ENCODE measurements at regions not wholly inside any gene's neighbourhood (a gene's known extent, or its start where the extent isn't known, plus 50 kb on each side); places are given as distances from the start of the nearest gene placed in this dataset.
"Not testable (repeated sequence)": the region's sequence is repeated elsewhere in the genome, so short reads cannot be mapped to it uniquely, and the experiment has no call there.

DNA sequence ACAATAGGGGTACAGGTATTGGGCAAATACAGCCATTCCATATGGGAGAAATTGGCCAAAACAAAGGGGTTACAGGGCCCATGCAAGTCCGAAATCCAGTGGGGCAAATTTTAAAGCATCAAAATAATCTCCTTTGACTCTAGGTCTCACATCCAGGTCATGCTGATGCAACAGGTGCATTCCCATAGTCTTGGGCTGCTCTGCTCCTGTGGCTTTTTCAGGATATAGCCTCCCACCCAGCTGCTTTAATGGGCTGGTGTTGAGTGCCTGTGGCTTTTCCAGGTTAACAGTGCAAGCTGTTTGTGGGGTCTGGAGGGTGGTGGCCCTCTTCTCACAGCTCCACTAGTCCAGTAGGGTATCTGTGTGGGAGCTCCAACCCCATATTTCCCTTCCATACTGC lies 607.1 kb downstream of the MEI4 start:
- no peaks in the 10 kb centered on the region for H3K36me3 Mint-ChIP-seq (ENCODE audit: low read depth)
- DNase-seq (ENCODE audit: low spot score), result no peak
- no peaks in the 10 kb centered on the region for H3K4me1 Mint-ChIP-seq (ENCODE audit: low read depth)
- H3K27me3 Mint-ChIP-seq (ENCODE audit: insufficient read depth), result no peaks in the 10 kb centered on the region
- peaks cover 8% of the 10 kb centered on the region for H3K9me3 Mint-ChIP-seq
- intact Hi-C loops (cut with micrococcal nuclease), result no loop called here
- no peak overlapping the region for H3K27ac Mint-ChIP-seq
- H3K4me3 Mint-ChIP-seq, result no peak overlapping the region

DNA sequence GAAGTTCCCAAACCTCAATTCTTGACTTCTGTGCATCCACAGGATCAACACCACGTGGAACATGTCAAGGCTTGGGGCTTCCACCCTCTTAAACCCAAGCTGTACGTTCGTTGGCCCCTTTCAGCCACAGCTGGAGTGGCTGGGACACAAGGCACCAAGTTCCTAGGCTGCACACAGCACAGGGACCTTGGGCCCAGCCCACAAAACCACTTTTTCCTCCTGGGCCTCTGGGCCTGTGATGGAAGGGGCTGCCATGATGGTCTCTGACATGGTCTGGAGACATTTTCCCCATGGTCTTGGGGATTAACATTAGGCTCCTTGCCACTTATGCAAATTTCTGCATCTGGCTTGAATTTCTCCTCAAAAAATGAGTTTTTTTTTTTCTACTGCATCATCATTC lies 606.9 kb upstream of the IRAK1BP1 start:
- H3K9me3 Mint-ChIP-seq; H3K27me3 Mint-ChIP-seq (ENCODE audit: insufficient read depth); H3K27ac Mint-ChIP-seq; H3K4me3 Mint-ChIP-seq; H3K36me3 Mint-ChIP-seq (ENCODE audit: low read depth); H3K4me1 Mint-ChIP-seq (ENCODE audit: low read depth); intact Hi-C loops (cut with micrococcal nuclease); DNase-seq (ENCODE audit: low spot score): not testable (repeated sequence)

DNA sequence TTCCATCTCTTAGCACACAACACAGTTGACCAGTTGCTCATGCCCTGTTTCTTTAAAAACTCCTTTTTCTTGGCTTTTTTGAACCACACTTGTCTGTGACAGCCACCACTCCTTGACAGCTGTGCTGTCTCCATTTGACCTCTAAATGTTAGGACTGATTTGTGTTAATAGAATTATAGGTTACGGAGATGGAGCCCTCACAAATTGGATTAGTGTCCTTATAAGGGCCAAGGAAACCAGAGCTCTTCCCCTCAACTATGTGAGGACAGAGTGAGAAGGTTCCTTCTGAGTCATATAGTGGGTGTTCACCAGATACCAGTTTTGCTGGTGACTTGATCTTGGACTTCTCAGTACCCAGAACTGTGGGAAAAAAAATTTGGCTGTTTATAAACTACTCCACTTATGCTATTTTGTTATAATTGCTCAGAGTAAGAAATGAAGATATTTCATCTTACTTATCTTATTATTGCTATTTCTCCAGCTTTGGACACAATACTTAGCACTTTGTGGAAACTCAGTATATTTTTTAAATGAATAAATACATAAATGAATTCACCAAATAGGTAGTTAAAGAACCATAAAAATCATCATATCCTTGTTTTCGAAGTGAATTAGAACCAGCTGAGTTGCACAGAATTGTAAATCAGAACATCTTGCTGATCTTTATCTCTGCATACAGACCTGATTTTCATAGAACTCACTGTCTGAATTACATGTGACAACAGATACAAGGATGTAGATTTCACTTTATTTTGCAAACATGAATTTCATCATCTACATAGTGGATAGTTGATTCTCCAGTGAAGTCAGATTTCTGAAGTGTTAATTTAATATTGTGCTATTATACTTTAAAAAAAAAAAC lies 598.5 kb upstream of the IRAK1BP1 start:
- intact Hi-C loops (cut with micrococcal nuclease), result no loop called here
- no peak overlapping the region for H3K27ac Mint-ChIP-seq
- no peaks in the 10 kb centered on the region for H3K4me1 Mint-ChIP-seq (ENCODE audit: low read depth)
- no peaks in the 10 kb centered on the region for H3K9me3 Mint-ChIP-seq
- no peaks in the 10 kb centered on the region for H3K36me3 Mint-ChIP-seq (ENCODE audit: low read depth)
- no peaks in the 10 kb centered on the region for H3K27me3 Mint-ChIP-seq (ENCODE audit: insufficient read depth)
- H3K4me3 Mint-ChIP-seq, result no peak overlapping the region
- DNase-seq (ENCODE audit: low spot score), result no peak

DNA sequence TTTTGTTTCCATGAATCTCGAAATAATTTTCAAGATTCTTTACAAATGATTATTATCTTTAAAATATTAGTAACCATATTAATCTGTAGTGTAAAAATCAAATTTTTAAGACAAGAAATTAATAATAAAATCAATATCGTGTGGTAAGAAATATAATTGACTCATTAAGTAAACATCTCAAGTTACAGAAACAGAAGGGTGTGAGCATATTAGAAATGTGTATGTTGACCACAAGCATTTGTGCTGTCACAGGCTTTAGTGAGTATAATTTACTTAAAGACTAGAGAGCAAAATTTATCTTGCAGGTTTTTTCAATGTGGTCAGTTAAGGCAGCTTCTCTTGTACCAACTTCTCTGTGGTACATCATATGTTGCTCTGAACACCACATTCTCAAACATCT lies 566.5 kb upstream of the IRAK1BP1 start:
- H3K27ac Mint-ChIP-seq, result no peak overlapping the region
- H3K27me3 Mint-ChIP-seq (ENCODE audit: insufficient read depth), result no peaks in the 10 kb centered on the region
- DNase-seq (ENCODE audit: low spot score), result no peak
- H3K4me1 Mint-ChIP-seq (ENCODE audit: low read depth), result no peaks in the 10 kb centered on the region
- H3K36me3 Mint-ChIP-seq (ENCODE audit: low read depth), result no peaks in the 10 kb centered on the region
- intact Hi-C loops (cut with micrococcal nuclease), result no loop called here
- H3K4me3 Mint-ChIP-seq, result no peak overlapping the region
- H3K9me3 Mint-ChIP-seq, result peaks cover 3% of the 10 kb centered on the region

DNA sequence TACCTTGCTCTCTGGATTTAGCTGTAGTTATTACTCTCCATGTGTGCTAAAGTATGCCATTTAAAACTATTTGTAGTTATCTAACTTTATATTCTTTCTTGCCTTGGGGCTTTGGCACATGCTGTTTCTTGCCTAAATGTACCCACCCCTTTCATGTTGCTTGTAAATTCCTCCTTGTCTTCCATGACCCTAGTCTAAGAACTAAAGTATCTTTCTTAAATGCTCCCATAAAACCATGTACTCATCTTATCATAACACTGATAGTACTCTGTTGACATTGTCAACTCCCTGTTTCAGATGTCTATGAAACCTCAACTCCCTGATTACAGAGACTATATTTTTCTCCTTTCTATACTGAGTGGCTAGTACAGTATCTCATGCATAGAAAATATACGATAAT lies 564.9 kb upstream of the IRAK1BP1 start:
- Mint-ChIP-seq H3K27ac (no peak overlapping the region), H3K27me3 (ENCODE audit: insufficient read depth) (no peaks in the 10 kb centered on the region), H3K4me1 (ENCODE audit: low read depth) (no peaks in the 10 kb centered on the region), H3K9me3 (peaks cover 3% of the 10 kb centered on the region), H3K4me3 (no peak overlapping the region), H3K36me3 (ENCODE audit: low read depth) (no peaks in the 10 kb centered on the region)
- no peak for DNase-seq (ENCODE audit: low spot score)
- intact Hi-C loops (cut with micrococcal nuclease), result no loop called here

DNA sequence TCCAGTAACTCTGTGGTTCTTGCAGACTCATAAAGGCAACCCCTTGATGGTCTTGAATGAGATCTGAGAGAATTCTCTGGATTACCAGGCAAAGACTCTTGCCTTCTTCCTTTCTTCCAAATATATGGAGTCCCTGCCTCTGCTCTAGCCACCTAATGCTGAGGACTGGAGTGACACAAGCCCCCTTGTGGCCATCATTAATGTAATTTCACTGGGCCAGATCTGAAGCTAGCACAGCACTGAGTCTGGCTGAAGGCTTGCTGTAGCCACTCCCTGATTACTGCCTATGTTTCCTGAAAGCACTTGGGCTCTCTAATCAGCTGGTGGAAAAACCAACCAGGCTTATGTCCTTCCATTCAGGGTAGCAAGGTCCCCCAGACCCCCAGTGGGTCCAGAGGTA lies 559.3 kb upstream of the IRAK1BP1 start:
- no peaks in the 10 kb centered on the region for H3K27me3 Mint-ChIP-seq (ENCODE audit: insufficient read depth)
- no peaks in the 10 kb centered on the region for H3K4me1 Mint-ChIP-seq (ENCODE audit: low read depth)
- no peaks in the 10 kb centered on the region for H3K36me3 Mint-ChIP-seq (ENCODE audit: low read depth)
- DNase-seq (ENCODE audit: low spot score), result no peak
- intact Hi-C loops (cut with micrococcal nuclease), result no loop called here
- H3K4me3 Mint-ChIP-seq, result no peak overlapping the region
- H3K27ac Mint-ChIP-seq, result no peak overlapping the region
- no peaks in the 10 kb centered on the region for H3K9me3 Mint-ChIP-seq

DNA sequence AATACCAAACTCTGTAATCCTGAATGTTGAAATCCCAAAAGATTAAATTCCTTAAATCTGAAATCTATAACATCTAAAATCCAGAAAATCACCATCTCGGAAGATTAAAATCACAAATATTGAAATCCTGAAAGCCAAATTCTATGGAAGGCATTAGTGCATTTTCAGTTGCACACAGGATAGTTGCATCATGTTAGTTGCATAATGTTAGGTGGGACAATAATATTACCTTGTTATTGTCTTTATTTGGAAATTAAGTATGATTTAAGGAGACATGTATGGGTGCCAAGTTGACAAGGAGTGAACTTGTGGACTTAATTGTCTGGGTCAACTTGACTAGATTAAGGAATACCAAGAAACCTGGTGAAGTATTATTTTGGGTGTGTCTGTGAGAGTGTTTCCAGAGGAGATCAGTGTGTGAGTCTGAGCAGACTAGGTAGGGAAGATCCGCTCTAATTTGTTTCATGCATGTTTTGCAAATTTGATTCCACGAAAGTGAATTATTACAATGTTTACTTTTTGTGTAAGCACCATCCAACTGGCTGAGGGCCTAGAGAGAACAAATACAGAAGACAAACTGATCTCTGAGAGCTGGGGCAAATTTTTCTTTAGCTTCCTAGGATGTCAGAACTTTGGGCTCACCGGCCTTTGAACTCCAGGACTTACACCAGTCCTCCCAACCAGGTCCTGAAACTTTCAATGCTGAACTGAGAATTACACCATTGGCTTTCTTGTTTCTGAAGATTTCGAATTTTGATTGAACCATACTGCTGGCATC lies 545.1 kb upstream of the IRAK1BP1 start:
- Mint-ChIP-seq H3K27ac (no peak overlapping the region), H3K27me3 (ENCODE audit: insufficient read depth) (no peaks in the 10 kb centered on the region), H3K36me3 (ENCODE audit: low read depth) (no peaks in the 10 kb centered on the region), H3K9me3 (peaks cover 4% of the 10 kb centered on the region), H3K4me1 (ENCODE audit: low read depth) (no peaks in the 10 kb centered on the region), H3K4me3 (no peak overlapping the region)
- DNase-seq (ENCODE audit: low spot score), result no peak
- intact Hi-C loops (cut with micrococcal nuclease), result no loop called here

DNA sequence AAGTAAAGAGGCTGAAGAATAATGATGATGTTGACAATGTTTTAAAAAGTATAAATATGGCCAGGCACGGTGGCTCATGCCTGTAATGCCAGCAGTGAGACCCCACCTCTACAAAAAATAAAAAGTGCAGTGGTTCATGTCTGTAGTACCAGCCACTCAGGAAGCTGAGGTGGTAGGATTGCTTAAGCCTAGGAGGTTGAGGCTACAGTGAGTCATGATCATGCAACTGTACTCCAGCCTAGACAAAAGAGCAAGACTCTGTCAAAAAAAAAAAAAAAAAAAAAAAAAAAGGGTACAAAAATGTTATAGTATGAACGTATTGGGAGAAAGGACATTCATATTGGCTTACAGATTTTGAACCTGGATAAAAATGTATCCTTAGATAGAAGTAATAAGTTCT lies 543.1 kb upstream of the IRAK1BP1 start:
- DNase-seq (ENCODE audit: low spot score), result no peak
- H3K9me3 Mint-ChIP-seq, result peaks cover 4% of the 10 kb centered on the region
- H3K36me3 Mint-ChIP-seq (ENCODE audit: low read depth), result no peaks in the 10 kb centered on the region
- no peaks in the 10 kb centered on the region for H3K4me1 Mint-ChIP-seq (ENCODE audit: low read depth)
- H3K4me3 Mint-ChIP-seq, result no peak overlapping the region
- H3K27ac Mint-ChIP-seq, result no peak overlapping the region
- intact Hi-C loops (cut with micrococcal nuclease), result no loop called here
- no peaks in the 10 kb centered on the region for H3K27me3 Mint-ChIP-seq (ENCODE audit: insufficient read depth)

DNA sequence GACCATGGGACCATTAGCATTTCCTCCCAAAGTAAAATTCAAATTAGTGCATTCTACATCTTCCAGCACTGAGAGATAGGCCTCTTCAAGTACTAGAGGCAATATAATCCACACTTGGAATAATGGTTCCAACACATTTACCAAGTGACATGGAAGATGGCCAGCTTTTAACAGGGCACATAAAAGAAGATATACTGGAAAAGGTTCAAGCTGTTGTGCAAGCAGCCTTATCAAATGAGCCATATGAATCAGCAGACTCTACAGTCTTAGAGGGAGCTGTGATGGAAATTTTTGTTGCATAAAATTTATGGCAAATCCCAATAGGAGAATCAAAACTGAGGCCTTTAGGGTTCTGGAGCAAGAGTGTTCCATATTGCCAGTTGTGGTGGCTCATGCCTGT lies 526.6 kb upstream of the IRAK1BP1 start:
- no peaks in the 10 kb centered on the region for H3K4me1 Mint-ChIP-seq (ENCODE audit: low read depth)
- H3K36me3 Mint-ChIP-seq (ENCODE audit: low read depth), result no peaks in the 10 kb centered on the region
- intact Hi-C loops (cut with micrococcal nuclease), result no loop called here
- no peaks in the 10 kb centered on the region for H3K9me3 Mint-ChIP-seq
- no peak overlapping the region for H3K27ac Mint-ChIP-seq
- no peak for DNase-seq (ENCODE audit: low spot score)
- no peak overlapping the region for H3K4me3 Mint-ChIP-seq
- H3K27me3 Mint-ChIP-seq (ENCODE audit: insufficient read depth), result no peaks in the 10 kb centered on the region

DNA sequence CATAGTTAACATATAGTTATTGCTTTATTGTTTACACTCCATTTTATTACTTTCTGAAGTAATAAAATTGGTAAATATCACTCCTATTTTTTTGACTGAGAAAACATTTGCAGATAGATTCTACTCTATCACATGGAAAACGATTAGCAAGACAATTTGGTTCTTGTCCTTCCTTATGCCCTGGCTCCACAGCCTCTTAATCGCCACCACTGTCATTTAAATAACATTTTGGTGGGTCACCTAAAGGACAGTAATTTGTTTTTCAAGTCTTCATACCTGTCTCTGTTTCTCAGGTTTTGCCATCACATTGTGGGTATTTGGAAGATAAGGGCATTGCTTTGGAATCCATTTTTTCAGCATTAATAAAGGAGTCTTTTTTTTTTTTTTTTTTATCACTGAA lies 521.5 kb upstream of the IRAK1BP1 start:
- no peak for DNase-seq (ENCODE audit: low spot score)
- Mint-ChIP-seq H3K9me3 (no peaks in the 10 kb centered on the region), H3K27ac (no peak overlapping the region), H3K4me3 (no peak overlapping the region), H3K27me3 (ENCODE audit: insufficient read depth) (no peaks in the 10 kb centered on the region), H3K4me1 (ENCODE audit: low read depth) (no peaks in the 10 kb centered on the region), H3K36me3 (ENCODE audit: low read depth) (no peaks in the 10 kb centered on the region)
- intact Hi-C loops (cut with micrococcal nuclease), result no loop called here

DNA sequence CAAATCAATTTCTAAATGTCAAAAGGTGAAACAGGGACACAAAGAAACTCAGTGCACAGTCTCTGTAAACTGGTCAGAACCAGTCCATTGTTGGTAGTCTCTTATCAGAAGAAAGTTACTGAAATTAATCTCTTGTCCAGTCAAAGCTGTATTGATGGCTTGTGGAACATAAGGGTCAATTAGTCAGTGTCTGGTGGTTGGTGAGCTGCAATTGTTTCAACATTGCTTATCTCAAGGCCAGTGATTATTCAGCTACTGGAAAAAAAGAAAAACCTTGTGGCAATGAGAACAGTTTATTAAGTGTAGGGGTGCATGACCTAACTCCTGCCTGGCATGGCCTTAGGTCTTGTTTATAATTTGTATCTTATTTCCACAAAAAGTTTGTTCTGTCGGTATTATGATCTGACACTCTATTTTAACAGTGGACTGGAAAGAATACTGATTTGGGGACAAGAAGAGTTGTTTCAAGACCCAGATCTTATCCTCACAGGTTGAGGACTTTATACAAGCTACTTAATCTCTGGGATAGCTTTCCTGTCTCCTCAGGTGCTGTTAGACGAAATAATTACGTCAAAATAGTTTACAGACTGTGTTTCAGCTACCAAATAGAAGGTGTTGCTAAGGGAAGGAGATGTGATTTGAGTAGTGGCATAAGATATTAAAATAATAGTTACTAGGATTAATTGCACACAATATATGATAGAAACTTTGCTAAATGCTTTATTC lies 520.0 kb upstream of the IRAK1BP1 start:
- Mint-ChIP-seq H3K27me3 (ENCODE audit: insufficient read depth) (no peaks in the 10 kb centered on the region), H3K4me3 (no peak overlapping the region), H3K27ac (no peak overlapping the region), H3K36me3 (ENCODE audit: low read depth) (no peaks in the 10 kb centered on the region), H3K4me1 (ENCODE audit: low read depth) (no peaks in the 10 kb centered on the region), H3K9me3 (no peaks in the 10 kb centered on the region)
- intact Hi-C loops (cut with micrococcal nuclease), result no loop called here
- DNase-seq (ENCODE audit: low spot score), result no peak

DNA sequence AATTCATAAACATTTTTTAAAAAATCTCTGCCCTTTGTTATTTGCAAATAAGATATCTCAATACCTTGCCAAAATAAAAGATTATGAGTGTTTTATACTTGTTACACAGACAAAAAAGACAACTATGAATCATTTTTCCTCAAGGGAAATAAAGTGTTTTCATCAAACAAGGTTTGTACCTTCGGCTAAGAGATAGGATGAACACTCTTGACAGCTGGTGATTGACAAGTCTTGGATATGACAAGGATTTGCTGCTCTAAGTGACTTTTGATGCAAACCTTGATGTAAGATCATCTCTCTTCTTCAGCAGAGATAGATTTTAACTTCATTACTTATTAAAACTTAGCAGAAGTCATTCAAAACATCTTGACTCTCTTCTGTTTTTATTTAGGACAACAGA lies 514.3 kb upstream of the IRAK1BP1 start:
- Mint-ChIP-seq H3K27ac (no peak overlapping the region), H3K4me1 (ENCODE audit: low read depth) (no peaks in the 10 kb centered on the region), H3K9me3 (peaks cover 5% of the 10 kb centered on the region), H3K27me3 (ENCODE audit: insufficient read depth) (no peaks in the 10 kb centered on the region), H3K4me3 (no peak overlapping the region), H3K36me3 (ENCODE audit: low read depth) (no peaks in the 10 kb centered on the region)
- DNase-seq (ENCODE audit: low spot score), result no peak
- intact Hi-C loops (cut with micrococcal nuclease), result no loop called here

DNA sequence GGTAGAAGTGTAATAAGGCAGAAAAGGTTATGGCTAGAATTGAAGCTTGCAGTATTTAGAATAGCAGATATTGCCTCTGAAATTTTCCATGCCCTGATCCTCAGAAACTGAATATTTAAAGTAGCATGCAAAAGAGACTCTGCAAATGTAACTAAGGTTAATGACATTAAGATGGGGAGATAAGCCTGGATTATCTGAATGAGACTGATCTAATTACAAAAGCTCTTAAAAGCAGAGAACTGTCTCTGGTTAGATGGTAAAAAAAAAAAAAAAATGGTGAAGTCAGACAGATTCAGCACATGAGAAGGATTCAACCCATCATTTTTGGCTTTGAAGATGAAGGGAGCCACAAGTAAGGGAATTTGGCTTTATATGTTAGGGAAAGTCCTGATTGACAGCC lies 503.7 kb upstream of the IRAK1BP1 start:
- no peaks in the 10 kb centered on the region for H3K4me1 Mint-ChIP-seq (ENCODE audit: low read depth)
- no peaks in the 10 kb centered on the region for H3K27me3 Mint-ChIP-seq (ENCODE audit: insufficient read depth)
- no peaks in the 10 kb centered on the region for H3K36me3 Mint-ChIP-seq (ENCODE audit: low read depth)
- no peaks in the 10 kb centered on the region for H3K9me3 Mint-ChIP-seq
- DNase-seq (ENCODE audit: low spot score), result no peak
- intact Hi-C loops (cut with micrococcal nuclease), result no loop called here
- H3K27ac Mint-ChIP-seq, result no peak overlapping the region
- no peak overlapping the region for H3K4me3 Mint-ChIP-seq
